NT2/D1 (cell line): ENCODE measurements at regions not wholly inside any gene's neighbourhood (a gene's known extent, or its start where the extent isn't known, plus 50 kb on each side); places are given as distances from the start of the nearest gene placed in this dataset.

ENCODE experiments used
- DNase-seq: peaks from one replicate; pipeline ENCODE4 v3.0.0-alpha.2; 2011; ENCODE audit warnings: low read depth, low spot score
- H3K27me3 ChIP-seq: 2 replicates; pipeline ENCODE4 v1.6.0; 2011; ENCODE audit warnings: mild to moderate bottlenecking; ENCODE audit not compliant: insufficient read length, insufficient read depth
- H3K36me3 ChIP-seq: 2 replicates; pipeline ENCODE4 v1.6.1; 2011; ENCODE audit warnings: mild to moderate bottlenecking, low read length, mixed read lengths; ENCODE audit not compliant: insufficient read depth, insufficient read length
- H3K4me1 ChIP-seq: 2 replicates; pipeline ENCODE4 v1.5.1; 2011; ENCODE audit not compliant: insufficient read depth, insufficient read length
- H3K4me3 ChIP-seq: 2 replicates; pipeline ENCODE4 v1.5.1; 2011; ENCODE audit warnings: low read depth; ENCODE audit not compliant: insufficient read length
- H3K9ac ChIP-seq: 2 replicates; pipeline ENCODE4 v1.6.0; 2011; ENCODE audit warnings: low read depth; ENCODE audit not compliant: insufficient read length
- H3K9me3 ChIP-seq: 2 replicates; pipeline ENCODE4 v1.5.1; 2011; ENCODE audit warnings: mild to moderate bottlenecking, low read length; ENCODE audit not compliant: insufficient read depth
- SUZ12 ChIP-seq: IDR thresholded peaks from 2 replicates; pipeline ENCODE4 v1.6.1; 2011; ENCODE audit not compliant: insufficient read length, insufficient read depth; ENCODE audit errors: extremely low read depth
- YY1 ChIP-seq: IDR thresholded peaks from 2 replicates; pipeline ENCODE4 v1.6.1; 2011; ENCODE audit not compliant: insufficient read length, insufficient read depth
- ZNF274 ChIP-seq: IDR thresholded peaks from 2 replicates; pipeline ENCODE4 v1.6.1; 2011; ENCODE audit warnings: mild to moderate bottlenecking, low read depth, low read length

DNA sequence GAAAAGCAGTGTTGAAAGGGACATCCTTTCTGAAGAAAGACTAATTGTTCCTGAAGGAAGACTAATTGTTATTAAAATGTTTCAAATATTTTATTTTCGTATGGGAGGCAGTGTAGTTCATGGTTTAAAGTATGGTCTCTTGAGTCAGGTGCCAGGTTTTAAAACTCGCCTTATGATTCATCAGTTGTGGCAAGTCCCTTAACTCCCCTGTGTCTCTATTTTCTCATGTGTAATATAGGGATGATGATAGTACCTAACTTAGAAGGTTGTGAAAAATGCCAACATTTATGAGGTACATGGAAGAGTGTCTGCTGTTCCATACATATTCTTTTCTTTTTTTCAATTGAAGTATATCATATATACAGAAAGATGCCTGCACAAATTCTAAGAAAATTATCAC is 414.2 kb upstream of the DIPK2B start:
- Histone ChIP-seq H3K9me3 (peaks cover 33% of the 10 kb centered on the region), H3K9ac (no peak overlapping the region), H3K27me3 (no peaks in the 10 kb centered on the region), H3K4me1 (no peaks in the 10 kb centered on the region), H3K4me3 (no peak overlapping the region), H3K36me3 (no peaks in the 10 kb centered on the region)
- DNase-seq: no peak
- no peak for TF ChIP-seq SUZ12
- TF ChIP-seq YY1: no peak
- no peak for TF ChIP-seq ZNF274

DNA sequence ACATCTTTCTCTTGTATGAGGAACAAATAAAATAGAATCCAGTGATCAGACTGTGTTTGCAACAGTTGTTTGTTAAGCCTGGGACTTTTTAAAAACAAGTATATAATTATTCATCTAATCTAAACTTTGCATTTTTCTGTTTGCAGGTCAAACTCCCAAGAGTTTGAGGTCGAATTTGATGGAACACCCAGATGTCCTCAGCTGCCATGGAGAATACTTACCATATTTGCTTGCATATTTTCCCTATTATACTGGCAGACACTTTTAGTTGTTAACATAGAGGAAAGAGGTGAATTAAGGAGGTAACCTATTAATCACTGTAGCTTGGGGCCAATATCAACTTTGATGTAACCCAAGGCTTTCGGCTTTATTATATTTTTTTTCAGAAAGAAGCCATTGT is 401.5 kb upstream of the DIPK2B start:
- Histone ChIP-seq H3K9ac (no peak overlapping the region), H3K27me3 (no peaks in the 10 kb centered on the region), H3K4me1 (peaks cover 2% of the 10 kb centered on the region), H3K9me3 (no peaks in the 10 kb centered on the region), H3K4me3 (no peak overlapping the region), H3K36me3 (no peaks in the 10 kb centered on the region)
- DNase-seq: no peak
- TF ChIP-seq SUZ12: no peak
- no peak for TF ChIP-seq YY1

DNA sequence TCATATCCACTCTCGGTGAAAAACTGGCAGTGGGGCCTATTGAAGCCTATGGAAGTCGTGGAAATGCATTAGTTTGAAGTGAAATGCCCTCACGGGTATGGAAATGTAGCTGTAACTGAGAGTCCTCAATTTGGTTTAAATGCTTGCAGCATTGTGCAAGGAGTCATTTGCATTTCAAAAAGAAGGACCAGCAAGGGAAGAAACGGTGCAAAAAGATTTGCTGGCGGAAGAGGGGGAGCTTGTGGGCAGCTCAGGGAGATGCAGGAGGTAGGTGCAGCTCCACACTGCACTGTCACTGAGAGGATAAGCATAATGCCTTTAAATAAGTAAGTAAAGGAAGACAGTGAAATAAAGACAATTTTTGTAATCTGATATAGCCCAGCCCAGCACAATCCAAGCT is 400.4 kb upstream of the DIPK2B start:
- Histone ChIP-seq H3K36me3 (no peaks in the 10 kb centered on the region), H3K4me3 (no peak overlapping the region), H3K9ac (no peak overlapping the region), H3K27me3 (no peaks in the 10 kb centered on the region), H3K4me1 (peaks cover 2% of the 10 kb centered on the region), H3K9me3 (no peaks in the 10 kb centered on the region)
- TF ChIP-seq YY1 (no peak), SUZ12 (no peak)
- DNase-seq: peak; percentile 63

DNA sequence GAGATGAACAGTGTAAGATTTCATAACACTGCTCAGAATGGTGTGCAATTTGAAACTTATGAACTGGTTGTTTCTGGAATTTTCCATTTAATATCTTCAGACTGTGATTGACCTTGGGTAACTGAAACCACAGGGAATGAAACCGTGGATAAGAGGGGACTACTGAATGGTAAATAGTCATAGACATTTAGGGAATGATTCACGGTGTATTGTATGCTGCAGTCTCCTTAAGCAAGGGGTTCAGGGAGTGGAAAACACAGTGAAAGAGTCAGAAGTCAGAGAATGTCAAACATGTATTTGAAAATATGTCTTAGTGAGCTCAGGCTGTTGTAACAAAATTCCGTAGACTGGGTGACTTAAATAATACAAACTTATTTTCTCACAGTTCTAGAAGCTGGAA is 398.2 kb upstream of the DIPK2B start:
- no peaks in the 10 kb centered on the region for H3K27me3 ChIP-seq
- H3K4me3 ChIP-seq: no peak overlapping the region
- no peak overlapping the region for H3K9ac ChIP-seq
- H3K9me3 ChIP-seq: no peaks in the 10 kb centered on the region
- no peak for DNase-seq
- TF ChIP-seq ZNF274 (no peak), SUZ12 (no peak), YY1 (no peak)
- no peaks in the 10 kb centered on the region for H3K36me3 ChIP-seq
- peaks cover 2% of the 10 kb centered on the region for H3K4me1 ChIP-seq

DNA sequence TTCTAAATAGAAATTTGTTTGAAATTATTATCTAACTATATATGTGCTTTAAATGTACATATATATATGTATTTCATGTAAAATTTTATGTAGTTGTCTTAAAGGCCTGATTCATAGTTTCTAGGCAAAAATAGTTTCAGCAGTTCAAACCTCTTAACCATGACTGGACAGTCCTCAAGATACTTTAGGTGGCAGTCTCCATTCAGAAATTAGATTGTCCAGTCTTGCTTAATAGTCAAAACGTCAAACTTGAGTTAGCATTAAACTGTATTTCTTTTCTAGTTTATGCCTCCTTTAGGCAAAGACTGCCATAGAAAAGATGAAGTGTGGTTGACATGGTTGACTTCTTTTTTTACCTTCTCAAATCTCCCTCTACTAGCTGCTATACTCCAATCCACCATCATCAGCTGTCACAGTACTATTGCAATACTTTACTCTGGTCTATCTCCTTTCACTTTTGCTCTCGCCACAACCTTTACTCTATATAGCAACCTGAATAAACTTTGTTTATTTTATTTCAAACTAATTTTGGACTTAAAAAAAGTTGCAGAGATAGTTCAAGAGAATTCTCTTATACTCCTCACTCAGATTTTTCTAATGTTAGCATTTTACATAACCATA is 395.6 kb upstream of the DIPK2B start:
- no peak overlapping the region for H3K9ac ChIP-seq
- TF ChIP-seq YY1 (no peak), SUZ12 (no peak), ZNF274 (no peak)
- no peak for DNase-seq

DNA sequence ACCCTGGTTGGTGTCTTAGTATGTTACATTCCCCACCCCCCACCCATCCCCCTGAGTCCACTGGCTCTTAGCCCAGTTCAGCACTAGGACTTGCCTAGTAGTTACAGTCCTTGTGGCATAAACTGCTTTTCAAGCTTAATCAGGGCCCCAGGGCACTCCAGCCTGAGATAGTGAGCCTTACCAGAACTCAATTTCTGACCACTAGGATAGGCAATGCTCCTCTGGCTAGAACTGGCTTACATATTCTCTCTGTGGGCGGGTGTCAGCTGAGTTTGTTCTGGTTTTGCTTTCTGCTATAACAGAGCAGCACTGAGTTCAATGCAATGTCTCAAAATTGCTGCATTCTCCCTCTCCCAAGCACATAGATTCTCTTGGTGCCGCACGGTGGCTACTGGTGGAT is 391.4 kb upstream of the DIPK2B start:
- Histone ChIP-seq H3K27me3 (no peaks in the 10 kb centered on the region), H3K9ac (no peak overlapping the region), H3K4me1 (no peaks in the 10 kb centered on the region), H3K9me3 (no peaks in the 10 kb centered on the region), H3K4me3 (no peak overlapping the region), H3K36me3 (no peaks in the 10 kb centered on the region)
- no peak for TF ChIP-seq YY1
- TF ChIP-seq ZNF274: no peak
- TF ChIP-seq SUZ12: no peak
- DNase-seq: no peak

More for the DNA sequence above, 395.6 kb upstream of the DIPK2B start:
- Histone ChIP-seq H3K36me3 (no peaks in the 10 kb centered on the region), H3K4me1 (no peaks in the 10 kb centered on the region), H3K27me3 (no peaks in the 10 kb centered on the region), H3K4me3 (no peak overlapping the region), H3K9me3 (no peaks in the 10 kb centered on the region)

DNA sequence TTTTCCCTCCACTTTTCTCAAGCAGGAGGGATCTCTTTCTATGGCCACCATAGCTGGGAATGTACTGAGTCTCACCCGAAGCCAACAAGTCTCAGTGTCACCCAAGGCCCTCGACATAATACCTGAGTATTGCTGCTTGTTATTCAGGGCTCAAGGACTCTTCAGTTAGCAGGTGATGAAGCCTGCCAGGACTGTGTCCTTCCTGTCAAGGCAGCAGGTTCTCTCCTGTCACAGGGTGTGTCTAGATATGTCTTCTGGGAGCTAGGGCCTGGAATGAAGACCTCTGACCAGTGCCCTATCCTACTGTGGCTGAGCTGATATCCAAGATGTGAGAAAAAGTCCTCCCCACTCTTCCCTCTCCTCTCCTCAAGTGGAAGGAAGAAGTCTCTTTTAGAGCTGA is 391.0 kb upstream of the DIPK2B start:
- Histone ChIP-seq H3K4me3 (no peak overlapping the region), H3K4me1 (no peaks in the 10 kb centered on the region), H3K9me3 (no peaks in the 10 kb centered on the region), H3K9ac (no peak overlapping the region), H3K36me3 (no peaks in the 10 kb centered on the region), H3K27me3 (no peaks in the 10 kb centered on the region)
- DNase-seq: no peak
- TF ChIP-seq SUZ12: no peak

DNA sequence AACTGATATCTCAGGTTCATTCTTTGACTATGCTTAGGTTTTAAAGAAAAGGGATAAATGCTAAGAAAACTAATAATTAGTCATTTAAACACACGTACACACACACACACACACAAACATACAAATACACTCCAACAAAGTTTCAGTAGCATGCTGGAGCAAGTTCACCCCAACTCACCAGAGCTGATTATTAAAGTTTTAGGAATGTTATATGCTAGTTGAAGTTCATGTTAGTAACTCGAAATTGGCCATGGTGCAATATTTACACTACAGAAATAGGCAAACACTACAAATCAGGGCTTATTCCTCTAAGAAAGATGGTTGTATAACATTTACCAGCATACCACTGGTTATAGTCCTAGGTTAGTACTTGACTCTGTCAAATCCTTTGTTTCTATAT is 384.0 kb upstream of the DIPK2B start:
- Histone ChIP-seq H3K9ac (no peak overlapping the region), H3K36me3 (no peaks in the 10 kb centered on the region), H3K27me3 (no peaks in the 10 kb centered on the region), H3K4me3 (no peak overlapping the region), H3K9me3 (peaks cover 6% of the 10 kb centered on the region; the same call in 1 of the 2 replicates), H3K4me1 (no peaks in the 10 kb centered on the region)
- DNase-seq: no peak
- no peak for TF ChIP-seq ZNF274
- no peak for TF ChIP-seq YY1
- TF ChIP-seq SUZ12: no peak
